ENCODE measurements at regions not wholly inside any gene's neighbourhood (a gene's known extent, or its start where the extent isn't known, plus 50 kb on each side); places are given as distances from the start of the nearest gene placed in this dataset.

DNA sequence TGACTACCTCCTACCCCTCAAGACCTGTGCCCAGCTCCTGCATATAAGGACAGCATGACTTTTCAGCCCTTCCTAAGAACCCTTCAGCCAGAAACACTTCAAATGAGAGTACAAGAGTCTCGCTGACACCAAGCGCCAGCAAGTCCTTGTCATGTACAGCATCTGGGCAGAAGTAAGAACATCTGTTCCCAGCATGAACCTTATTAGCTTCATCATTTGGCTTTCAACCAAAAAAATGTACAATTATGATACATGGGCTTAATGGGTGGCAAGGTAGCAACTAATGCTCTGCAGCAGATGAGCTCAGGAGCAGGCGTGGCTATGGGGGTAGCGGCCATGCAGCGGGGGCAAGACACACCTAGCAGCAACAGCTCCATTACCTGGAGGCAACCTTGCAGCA, 487.6 kb downstream of the COG6 start:
- DNase-seq (ENCODE audit: low spot score) = no peak

DNA sequence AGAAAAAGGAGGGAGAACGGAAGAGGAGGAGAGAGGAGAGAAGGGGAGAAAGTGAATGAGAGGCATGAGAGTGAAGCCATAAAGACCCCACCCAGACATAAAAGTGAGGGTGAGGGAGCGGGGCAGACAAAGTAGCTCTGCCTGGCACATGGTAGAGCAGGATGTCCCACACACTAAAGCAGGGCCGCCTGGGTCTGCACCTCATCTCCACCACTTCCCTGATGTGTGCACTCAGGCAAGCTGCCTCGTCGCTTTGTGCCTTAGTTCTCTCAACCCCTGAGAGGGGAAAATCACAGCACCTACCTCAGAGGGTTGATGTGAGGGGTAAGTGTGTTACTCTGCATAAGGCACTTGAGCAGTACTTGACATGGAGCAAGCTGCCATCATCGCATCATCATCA, 488.1 kb downstream of the COG6 start:
- DNase-seq (ENCODE audit: low spot score) = no peak

DNA sequence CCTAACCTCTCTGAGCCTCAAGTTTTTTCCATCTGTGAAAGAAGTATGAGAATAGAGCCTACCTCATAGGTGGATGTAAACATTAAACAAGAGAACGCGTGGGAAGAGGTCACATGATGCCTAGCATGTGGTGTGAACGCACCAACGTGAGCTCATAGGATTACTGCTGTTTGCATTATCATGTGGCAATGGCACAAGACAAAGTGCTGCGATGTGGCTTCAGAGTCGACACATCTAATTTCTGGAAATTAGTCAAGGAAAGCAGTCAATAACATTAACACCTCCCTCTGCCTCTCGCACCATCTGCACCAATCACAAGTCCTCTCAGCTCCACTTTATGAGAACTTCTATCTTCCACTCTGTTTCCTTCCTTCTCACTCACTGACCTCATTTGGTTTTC, 489.7 kb downstream of the COG6 start:
- DNase-seq (ENCODE audit: low spot score) = no peak

DNA sequence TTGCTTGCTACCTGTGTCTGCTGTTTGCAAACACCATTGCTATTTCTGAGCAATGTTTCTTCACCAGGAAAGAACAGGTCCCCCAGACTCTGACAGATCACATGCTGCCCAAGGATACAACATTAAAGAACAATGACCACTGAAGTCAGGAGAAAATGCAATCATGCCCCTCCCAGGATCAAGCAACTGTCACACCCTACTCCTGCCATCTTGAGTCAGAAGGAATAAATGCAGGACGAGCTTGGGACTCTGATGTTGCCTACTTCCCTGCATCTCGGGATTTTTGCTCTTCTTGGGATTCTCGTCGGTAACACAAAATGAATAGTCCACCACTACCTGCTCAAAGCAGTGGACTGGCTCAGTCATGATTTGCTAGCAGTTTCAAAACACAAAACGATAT, 490.6 kb downstream of the COG6 start:
- DNase-seq (ENCODE audit: low spot score) = no peak

DNA sequence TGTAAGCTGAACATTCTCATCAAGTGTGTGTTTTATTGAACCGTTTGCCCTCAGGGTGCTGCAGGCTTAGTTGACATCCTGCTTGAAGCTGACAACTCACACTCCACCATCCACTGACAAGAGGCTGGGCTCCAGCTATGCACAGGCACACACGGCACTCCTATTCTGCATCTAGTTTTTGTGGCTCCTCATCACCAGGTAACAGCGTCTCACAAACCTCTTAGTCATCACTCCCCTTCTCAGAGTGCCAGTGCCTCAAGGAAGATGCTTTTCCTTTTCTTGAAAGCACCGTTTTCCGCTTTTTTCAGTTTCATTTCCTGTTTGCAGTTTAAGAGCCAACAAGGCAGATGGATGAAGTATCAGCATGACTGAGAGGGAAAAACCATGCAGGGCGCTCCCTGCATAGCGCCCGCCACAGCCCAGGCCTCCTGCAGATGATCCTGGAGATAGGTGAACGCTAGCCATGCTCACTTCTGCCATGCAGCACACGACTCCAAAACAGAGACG, 491.2 kb downstream of the COG6 start:
- no peak for DNase-seq (ENCODE audit: low spot score)

DNA sequence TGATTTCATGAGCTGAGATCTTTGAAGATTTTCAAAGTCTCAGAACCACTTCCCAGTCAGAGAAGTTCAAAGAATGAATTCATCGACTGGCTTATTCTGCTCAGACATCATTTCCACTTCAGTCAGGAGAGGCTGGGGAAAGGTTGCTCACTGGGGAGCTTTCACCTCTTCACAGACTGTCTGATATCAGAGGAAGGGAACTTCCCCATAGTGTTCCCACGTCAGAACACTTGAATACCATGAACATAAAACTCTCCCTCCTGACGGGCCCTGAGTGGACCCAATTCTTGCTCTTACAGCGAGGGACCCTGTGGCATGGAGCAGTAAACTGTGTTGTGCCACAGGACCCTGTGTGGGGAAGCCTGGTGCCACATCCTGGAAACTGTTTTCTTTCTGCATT, 492.6 kb downstream of the COG6 start:
- DNase-seq (ENCODE audit: low spot score) = no peak

DNA sequence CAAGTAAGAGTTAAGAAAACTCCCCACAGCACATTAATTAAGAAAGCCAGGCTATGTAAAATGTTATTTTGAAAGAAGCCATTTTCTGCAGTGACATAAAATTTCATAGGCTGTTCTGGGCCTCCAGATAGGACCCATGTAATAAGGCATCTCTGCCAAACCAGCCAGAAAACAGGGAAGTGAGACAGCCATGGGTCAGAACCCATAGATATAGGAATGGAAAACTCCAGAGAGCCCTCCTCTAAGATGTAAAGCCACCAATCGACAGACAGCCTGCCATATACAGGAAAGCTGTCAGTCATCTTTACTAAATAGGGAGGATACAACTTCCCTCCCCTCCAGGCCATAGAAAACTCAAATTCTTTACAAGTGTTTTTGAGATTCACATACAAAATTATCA, 493.3 kb downstream of the COG6 start:
- DNase-seq (ENCODE audit: low spot score) = no peak

DNA sequence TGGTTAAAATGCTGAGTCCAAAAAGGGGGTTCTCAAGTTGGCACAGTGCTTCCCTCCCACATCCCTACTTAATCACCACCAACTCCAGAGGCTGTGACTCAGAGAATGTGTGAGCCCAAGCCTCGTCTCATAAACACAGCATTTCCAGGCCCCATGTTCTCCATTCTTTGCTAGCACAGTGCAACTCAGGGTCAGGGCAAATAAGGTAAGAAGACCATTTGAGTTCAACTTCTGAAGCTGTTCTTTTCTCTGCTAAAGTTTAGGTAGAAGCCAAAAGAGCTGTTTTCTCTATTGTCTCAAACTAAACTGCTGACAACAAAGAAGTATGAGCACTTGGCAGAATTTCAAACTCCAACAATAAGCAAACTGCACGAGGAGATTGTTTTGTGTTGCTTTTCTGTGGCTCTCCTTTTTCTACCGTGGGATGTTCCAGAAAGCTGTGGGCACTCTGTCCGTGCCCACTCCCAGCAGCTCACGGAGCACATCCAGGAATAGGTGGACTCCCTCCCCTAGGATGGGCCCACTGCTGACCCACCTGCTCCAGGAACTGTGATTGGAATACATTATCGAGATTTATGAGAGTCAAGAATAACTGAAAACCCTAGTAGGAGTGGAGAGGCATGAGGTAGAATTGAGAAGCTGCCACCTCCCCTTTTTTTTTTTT, 494.3 kb downstream of the COG6 start:
- DNase-seq (ENCODE audit: low spot score) = peak; percentile 61

DNA sequence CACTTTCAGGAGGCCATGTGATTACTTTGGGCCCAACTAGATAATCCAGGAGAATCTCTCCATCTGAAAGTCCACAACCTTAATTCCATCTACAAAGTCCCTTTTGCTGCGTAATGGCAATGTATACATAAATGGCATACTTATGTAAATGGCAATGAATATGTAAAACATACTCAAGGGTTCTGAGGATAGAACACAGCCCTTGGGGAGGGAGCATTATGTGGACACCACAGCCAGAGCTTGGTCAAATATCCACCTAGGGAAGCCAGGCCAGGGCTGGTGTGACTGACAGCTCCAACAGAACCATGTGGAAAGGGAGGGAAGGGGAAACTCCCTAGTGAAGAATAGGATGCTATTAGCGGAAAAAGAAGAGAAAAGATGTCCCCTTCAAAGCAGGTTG, 496.2 kb downstream of the COG6 start:
- no peak for DNase-seq (ENCODE audit: low spot score)

DNA sequence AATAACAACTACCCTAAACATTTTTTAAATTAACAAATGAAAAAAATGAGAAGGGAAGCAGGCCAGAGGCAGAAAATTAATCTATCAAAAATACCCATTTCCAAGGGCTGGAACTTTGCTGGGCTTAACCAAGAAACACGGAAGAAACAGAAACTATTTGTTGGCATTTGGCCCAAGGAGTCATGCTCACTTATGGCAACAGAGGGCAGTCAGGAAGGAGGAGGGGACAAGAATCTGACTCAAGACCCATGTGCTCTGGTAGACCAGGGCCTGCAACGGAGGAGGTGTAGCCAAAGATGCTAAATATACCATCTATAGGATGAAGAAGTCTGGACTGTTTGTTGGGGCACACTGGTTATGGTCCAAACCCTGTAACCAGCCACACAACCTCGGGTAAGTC, 496.7 kb downstream of the COG6 start:
- DNase-seq (ENCODE audit: low spot score) = peak; percentile 68

DNA sequence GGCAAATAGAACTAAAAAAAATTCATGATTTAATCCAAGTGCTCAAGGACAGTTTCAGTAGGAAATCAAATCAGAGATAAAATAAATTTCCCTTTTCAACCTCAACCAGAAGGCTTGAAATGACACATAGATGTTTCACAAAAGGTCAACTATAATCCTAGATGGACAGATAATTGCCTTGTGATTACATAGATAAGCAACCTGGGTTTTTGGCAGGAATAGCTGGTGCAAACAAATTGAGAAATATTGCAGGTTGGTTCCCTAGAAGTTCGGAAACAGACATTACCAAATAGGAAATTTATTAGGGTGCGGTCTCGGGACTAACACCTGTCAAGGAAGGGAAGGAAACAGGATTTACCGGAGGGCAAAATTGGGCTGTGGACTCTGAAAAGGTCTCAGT, 497.5 kb downstream of the COG6 start:
- no peak for DNase-seq (ENCODE audit: low spot score)

DNA sequence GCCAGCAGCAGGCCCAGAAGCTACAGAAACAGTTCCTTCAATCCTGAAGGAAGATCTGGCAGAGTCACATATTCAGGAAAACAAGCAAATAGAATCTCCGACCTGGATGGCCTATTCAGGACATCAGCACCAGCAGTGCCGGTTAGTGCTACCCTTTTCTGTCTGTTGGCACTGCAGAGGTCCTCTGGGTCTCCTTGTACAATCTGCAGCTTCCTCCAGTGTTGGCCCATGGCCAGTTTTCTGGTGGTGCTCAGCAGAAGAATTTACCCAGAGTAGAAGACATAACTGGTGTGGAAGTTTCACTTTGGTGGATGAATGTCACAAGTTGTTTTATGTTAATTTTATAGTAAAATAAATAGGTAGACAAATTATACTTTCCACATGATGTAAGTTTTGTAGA, 498.1 kb downstream of the COG6 start:
- DNase-seq (ENCODE audit: low spot score) = no peak

DNA sequence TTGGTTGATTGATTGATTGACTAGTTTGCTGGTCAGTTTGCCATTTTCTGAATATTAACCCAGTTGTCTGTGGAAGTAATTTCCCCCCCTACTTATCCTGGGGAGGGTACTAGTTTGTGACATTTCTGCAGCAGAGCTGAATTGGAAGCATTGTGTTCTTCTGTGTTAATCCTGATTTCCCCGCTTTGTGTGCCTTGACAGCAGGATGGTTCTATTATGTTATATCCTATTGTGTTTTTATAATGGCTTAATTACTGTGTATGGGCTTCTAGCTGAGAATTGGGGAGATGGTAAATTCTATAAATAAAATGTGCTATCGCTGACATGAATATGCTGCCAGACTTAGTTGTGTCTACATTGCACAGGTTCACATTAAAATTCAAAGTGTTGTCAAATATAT, 499.7 kb downstream of the COG6 start:
- DNase-seq (ENCODE audit: low spot score) = no peak

DNA sequence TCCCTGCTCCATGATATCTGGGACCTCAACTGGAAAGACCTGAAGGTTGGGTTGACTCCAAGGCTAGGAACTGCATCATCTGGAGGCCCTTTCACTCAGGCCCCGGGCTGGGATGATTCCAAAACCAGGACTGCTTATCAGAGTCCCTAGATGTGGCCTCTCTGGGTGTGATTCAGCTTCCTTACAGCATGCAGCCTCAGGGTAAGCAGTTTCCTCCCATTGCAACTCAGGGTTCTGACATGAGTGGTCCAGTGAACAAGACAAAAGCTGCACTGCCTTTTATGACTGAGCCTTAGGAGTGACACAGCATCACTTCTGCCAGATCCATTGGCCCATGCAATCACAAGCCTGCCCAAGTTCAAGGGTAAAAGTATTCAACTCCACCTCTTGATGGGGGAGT, 502.8 kb downstream of the COG6 start:
- peak; percentile 14 for DNase-seq (ENCODE audit: low spot score)

DNA sequence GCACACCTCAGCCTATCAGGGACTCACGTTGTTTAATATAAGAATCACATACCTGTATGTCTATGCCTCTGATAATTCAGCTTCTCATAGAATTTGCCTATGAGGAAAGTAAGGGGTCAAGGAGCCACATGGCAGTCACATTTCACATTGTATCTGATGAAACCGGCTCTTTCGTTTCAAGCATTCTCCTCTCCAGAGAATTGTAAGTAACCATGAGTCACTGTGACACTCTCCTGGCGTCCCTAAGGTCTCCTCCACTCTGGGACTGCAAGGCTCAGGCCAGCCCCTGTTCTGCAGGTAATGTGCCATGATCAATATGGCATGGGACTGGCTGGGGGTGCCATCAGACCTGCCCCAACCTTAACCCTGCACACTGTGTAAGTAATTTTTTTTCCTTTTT, 503.3 kb downstream of the COG6 start:
- DNase-seq (ENCODE audit: low spot score) = no peak

DNA sequence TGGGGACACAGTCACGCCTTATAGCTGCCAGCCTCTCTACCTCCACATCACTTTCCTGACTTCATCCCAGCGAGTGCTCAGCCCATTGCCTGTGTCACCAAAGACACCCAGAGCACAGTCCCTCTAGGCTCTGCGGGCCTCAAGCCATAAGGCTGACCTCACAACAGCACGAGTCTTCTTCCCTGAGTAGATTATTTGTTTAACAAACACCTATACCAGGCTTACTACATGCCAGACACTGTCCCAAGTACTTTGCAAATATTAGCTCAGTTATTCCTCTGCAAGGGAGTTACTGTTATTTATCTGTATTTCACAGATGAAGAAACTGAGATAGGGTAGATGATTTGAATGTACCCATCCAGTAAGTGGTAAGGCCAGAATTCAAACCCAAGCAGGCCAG, 504.3 kb downstream of the COG6 start:
- no peak for DNase-seq (ENCODE audit: low spot score)

DNA sequence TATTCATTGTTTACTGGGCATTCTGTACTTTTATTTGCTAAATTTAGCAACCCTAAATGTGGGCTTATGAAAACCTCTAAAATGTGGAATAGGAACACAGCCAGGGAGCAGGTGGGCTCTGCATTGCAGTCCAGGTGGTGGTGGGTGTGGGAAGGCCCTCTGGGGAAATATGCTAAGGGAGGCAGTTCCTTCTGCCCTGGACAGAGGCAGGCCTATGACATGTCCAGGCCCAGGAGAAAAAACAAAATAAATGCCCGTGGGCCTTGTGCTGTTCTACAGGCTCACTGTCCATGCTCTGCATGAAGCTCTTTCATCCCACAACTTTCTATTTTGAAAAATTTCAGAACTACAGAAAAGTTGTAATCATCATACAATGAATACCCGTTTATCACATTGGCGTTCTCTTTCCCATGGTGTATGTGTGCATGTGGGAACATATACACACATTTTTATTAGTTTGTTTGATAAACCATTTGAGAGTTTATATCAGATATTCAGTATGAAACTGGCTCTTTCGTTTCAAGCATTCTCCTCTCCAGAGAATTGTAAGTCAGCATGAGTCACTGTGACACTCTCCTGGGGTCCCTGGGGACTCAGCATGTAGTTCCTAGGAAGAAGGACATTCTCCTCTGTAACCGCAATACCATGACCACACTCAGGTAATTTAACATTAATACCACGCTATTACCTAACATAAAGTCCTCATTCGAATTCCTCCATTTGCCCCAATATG, 505.3 kb downstream of the COG6 start:
- DNase-seq (ENCODE audit: low spot score) = no peak

DNA sequence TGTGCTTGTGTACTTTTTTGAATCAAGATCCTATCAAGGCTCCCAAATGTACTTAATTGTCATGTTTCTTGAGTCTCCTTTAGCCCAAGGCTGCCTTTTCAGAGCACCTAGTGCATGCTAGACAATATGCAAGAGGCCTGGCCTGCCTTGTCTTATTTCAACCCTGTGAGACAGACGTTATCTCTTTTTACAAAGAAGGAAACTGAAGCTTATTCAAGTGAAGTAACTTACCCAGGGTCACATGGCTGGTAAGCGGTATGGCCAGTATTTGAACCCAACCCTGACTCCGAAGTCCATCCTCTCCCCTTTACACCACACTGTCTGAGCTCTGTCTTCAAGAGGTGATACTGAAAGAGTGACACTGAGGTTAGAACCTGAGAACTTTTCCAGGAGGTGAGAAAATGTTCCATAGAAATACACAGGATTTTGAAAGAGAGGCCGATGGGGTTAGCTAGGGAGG, 505.1 kb downstream of the FOXO1 start:
- DNase-seq (ENCODE audit: low spot score) = no peak

DNA sequence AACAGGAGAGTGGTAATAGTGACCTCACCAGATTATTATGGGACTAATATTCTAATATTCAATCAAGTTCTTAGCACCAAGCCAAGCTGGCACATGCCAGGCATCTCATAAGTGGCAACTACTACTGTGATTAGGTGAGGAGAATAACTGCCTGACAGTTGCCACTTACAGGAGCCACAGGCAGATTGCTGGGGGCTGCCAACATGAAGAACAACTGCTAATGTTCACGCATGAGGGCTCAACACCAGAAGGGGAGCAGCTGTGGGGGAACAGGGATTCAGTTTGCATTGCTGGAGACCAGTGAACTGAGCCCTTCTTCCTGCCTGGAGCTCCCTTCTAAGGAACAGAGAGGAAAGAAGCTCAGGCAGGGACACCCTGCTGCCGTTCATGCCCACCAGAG, 504.5 kb downstream of the FOXO1 start:
- DNase-seq (ENCODE audit: low spot score) = no peak

DNA sequence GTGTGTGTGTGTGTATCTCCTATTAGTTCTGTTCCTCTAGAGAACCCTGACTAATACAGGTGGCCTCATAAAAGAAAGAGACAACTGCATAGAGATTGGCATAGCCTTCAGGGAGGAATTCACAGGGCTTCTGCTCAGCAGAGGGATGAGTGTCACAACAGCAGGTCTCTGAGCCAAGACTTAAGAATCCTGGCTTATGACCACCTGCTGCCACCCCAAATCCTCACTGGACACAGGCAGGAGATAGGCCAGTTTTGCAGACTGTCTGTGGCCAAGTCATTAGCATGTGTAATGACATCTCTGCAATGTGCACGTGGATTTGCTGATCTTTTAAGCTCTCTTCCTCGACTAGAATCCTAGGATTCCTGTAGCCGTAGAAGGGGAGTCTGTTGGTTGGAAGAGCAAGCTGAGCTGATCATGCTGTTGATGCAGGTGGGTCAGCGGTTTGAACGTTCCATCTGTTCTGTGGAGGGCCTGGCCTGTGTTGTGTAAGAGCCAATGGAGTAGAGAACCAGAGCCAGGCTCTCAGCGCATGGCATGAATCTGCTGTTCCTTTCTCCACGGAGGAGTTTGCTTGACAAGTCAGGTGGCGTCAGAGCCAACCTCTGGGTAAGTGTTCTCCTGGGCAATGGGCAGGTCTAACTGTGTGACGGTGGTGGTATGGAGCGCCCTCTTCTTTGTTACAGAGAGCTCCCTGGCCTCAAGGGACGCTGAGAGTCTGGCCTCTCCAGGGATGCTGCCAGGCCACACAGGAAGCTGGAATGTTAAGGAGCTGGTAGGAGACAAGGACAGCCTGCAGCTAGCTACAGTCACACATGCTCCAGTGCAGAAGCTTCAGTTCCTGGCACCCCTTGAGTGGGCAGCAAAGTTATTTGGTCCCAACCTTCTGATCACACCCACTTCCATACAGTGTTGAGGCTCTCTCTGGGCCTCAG, 503.1 kb downstream of the FOXO1 start:
- no peak for DNase-seq (ENCODE audit: low spot score)

DNA sequence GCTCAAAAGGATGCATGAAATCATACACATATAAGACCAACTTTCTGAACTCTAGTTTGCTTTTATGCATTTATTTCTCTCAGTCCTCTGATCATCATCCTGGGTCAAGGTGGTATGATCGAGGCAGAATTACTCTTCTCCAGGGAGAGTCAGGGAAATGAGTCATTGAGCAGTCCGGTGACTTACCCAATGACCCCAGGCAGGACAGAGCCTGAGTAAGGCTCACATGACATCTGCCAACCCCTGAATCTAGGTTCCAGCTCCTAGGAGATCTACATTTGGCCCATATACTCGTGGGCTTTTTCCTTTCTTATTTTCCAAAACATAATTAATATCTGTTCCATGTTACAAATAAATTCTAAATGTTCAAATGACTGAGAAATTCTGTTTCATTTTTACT, 502.3 kb downstream of the FOXO1 start:
- DNase-seq (ENCODE audit: low spot score) = peak; percentile 41

DNA sequence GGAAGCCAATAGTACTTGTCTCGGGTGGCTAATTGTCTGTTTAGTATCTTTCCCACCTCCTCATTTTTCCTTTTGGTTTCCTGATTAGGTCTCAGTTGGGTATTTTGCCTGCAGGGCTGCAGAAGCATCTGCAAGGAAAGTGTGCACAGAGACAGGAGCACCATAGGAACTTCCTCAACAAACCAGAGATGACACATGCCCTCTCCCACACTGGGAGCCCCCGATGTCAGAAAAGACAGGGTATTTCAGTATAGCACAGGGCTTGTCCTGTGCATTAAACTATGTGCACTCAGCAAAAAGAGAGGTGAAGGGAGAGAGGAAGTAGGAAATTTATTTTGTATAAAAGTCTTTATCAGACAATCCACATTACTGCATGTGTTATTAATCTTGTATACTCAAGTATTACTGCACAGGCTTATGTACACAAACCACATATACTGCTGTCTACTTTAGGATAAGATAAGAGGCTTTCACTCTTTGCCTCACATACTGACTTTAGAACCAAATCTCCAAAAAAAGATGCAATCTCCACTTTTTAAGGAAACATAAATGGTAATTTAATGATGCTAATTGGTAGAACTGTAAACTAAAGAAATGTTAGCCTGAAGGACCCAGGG, 501.0 kb downstream of the FOXO1 start:
- no peak for DNase-seq (ENCODE audit: low spot score)
